ENCODE measurements at regions not wholly inside any gene's neighbourhood (a gene's known extent, or its start where the extent isn't known, plus 50 kb on each side); places are given as distances from the start of the nearest gene placed in this dataset.
"Not testable (repeated sequence)": the region's sequence is repeated elsewhere in the genome, so short reads cannot be mapped to it uniquely, and the experiment has no call there.

DNA sequence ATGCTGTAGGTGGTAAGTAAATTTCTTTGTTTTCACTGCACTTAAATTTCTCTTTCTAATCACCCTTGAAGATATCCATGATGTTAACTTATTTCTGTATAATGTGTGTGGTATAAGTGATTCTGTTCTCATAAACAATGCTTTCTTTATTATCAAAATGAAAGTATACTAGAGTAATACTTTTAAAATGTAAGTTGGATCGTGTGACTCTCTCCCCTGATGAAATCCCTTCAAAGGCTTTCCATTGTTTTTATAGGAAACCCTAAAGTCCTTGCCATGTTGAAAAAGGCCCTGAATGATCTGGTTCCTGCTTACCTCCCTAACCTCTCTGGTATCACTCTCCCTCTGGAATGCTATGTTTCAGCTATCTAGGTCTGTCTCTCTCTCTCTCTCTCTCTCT lies 191.1 kb upstream of the LHX8 start:
- Histone ChIP-seq H3K9ac (ENCODE audit: low read length in 3 of 3) (no peak overlapping the region), H3K27me3 (ENCODE audit: control insufficient read depth, insufficient read depth, low read length) (no peaks in the 10 kb centered on the region), H3K4me1 (ENCODE audit: control insufficient read depth in 2 of 3, insufficient read depth in 2 of 3, low read depth in 1 of 3, low read length in 3 of 3) (no peaks in the 10 kb centered on the region), H3K4me3 (ENCODE audit: low read length in 3 of 3) (no peak overlapping the region), H3K9me3 (ENCODE audit: control insufficient read depth in 2 of 3, insufficient read depth in 1 of 3, low read length in 3 of 3) (peaks cover 0 to 4% (median 2%) of the 10 kb centered on the region in 3 donors), H3K36me3 (ENCODE audit: control insufficient read depth in 2 of 3, insufficient read depth in 3 of 3, low read length in 3 of 3) (no peaks in the 10 kb centered on the region), H3K27ac (ENCODE audit: low read depth in 2 of 2, low read length in 2 of 2) (no peak overlapping the region)
- TF ChIP-seq, protein P1, sequence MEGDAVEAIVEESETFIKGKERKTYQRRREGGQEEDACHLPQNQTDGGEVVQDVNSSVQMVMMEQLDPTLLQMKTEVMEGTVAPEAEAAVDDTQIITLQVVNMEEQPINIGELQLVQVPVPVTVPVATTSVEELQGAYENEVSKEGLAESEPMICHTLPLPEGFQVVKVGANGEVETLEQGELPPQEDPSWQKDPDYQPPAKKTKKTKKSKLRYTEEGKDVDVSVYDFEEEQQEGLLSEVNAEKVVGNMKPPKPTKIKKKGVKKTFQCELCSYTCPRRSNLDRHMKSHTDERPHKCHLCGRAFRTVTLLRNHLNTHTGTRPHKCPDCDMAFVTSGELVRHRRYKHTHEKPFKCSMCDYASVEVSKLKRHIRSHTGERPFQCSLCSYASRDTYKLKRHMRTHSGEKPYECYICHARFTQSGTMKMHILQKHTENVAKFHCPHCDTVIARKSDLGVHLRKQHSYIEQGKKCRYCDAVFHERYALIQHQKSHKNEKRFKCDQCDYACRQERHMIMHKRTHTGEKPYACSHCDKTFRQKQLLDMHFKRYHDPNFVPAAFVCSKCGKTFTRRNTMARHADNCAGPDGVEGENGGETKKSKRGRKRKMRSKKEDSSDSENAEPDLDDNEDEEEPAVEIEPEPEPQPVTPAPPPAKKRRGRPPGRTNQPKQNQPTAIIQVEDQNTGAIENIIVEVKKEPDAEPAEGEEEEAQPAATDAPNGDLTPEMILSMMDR (IDR thresholded peaks at IDR 0.05; ENCODE audit: borderline replicate concordance, extremely low read depth, insufficient read depth) = no peak
- FAIRE-seq (no peak), DNase-seq (no peak)
- intact Hi-C loops (cut with DNase I) = no loop called here

DNA sequence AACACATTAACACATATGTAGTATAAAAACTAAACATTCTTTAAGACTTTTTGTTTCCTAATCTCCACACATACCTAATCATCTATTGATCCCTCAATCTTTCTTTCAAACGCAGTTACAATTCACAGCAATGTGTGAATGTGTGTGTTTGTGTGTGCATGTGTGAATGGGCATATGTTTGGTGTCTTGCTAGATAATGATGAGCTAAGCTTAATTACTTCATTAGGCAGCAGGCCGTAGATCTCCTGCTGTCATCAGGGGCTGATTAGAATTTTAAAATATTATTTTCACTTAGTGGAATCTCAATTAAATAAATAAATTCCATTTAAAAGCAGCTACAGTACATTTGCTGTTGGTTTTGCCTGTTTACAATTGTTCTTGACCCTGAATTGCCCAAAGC lies 187.8 kb upstream of the LHX8 start:
- Histone ChIP-seq H3K36me3 (ENCODE audit: control insufficient read depth in 2 of 3, insufficient read depth in 3 of 3, low read length in 3 of 3) (no peaks in the 10 kb centered on the region), H3K27ac (ENCODE audit: low read depth in 2 of 2, low read length in 2 of 2) (no peak overlapping the region), H3K4me3 (ENCODE audit: low read length in 3 of 3) (no peak overlapping the region), H3K4me1 (ENCODE audit: control insufficient read depth in 2 of 3, insufficient read depth in 2 of 3, low read depth in 1 of 3, low read length in 3 of 3) (no peaks in the 10 kb centered on the region), H3K9me3 (ENCODE audit: control insufficient read depth in 2 of 3, insufficient read depth in 1 of 3, low read length in 3 of 3) (peaks cover 0 to 4% (median 2%) of the 10 kb centered on the region in 3 donors), H3K27me3 (ENCODE audit: control insufficient read depth, insufficient read depth, low read length) (no peaks in the 10 kb centered on the region), H3K9ac (ENCODE audit: low read length in 3 of 3) (no peak overlapping the region)
- DNase-seq = no peak
- intact Hi-C loops (cut with DNase I) = no loop called here
- no peak for FAIRE-seq
- TF ChIP-seq, protein P1 (IDR thresholded peaks at IDR 0.05; ENCODE audit: borderline replicate concordance, extremely low read depth, insufficient read depth) = no peak

DNA sequence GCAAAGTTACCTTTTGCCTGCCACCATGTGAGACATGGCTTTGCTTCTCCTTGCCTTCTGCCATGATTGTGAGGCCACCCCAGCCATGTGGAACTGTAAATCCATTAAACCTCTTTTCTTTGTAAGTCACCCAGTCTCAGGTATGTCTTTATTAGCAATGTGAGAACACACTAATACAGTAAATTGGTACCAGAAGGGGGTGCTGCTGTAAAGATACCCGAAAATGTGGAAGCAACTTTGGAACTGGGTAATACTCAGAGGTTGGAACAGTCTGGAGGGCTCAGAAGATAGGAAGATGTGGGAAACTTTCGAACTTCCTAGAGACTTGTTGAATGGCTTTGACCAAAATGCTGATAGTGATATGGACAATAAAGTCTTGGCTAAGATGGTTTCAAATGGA lies 184.8 kb upstream of the LHX8 start:
- FAIRE-seq; H3K4me3 ChIP-seq (ENCODE audit: low read length in 3 of 3); H3K9ac ChIP-seq (ENCODE audit: low read length in 3 of 3); DNase-seq; H3K9me3 ChIP-seq (ENCODE audit: control insufficient read depth in 2 of 3, insufficient read depth in 1 of 3, low read length in 3 of 3); H3K36me3 ChIP-seq (ENCODE audit: control insufficient read depth in 2 of 3, insufficient read depth in 3 of 3, low read length in 3 of 3); H3K27ac ChIP-seq (ENCODE audit: low read depth in 2 of 2, low read length in 2 of 2); H3K27me3 ChIP-seq (ENCODE audit: control insufficient read depth, insufficient read depth, low read length); intact Hi-C loops (cut with DNase I); H3K4me1 ChIP-seq (ENCODE audit: control insufficient read depth in 2 of 3, insufficient read depth in 2 of 3, low read depth in 1 of 3, low read length in 3 of 3): not testable (repeated sequence)

- H3K4me1 ChIP-seq (ENCODE audit: control insufficient read depth in 2 of 3, insufficient read depth in 2 of 3, low read depth in 1 of 3, low read length in 3 of 3); H3K9me3 ChIP-seq (ENCODE audit: control insufficient read depth in 2 of 3, insufficient read depth in 1 of 3, low read length in 3 of 3); FAIRE-seq; H3K27ac ChIP-seq (ENCODE audit: low read depth in 2 of 2, low read length in 2 of 2); H3K4me3 ChIP-seq (ENCODE audit: low read length in 3 of 3); H3K27me3 ChIP-seq (ENCODE audit: control insufficient read depth, insufficient read depth, low read length); H3K36me3 ChIP-seq (ENCODE audit: control insufficient read depth in 2 of 3, insufficient read depth in 3 of 3, low read length in 3 of 3); H3K9ac ChIP-seq (ENCODE audit: low read length in 3 of 3); DNase-seq; intact Hi-C loops (cut with DNase I): not testable (repeated sequence)
These were observed 182.2 kb upstream of the LHX8 start for GRCh38 chr1:74951981-74952380.

DNA sequence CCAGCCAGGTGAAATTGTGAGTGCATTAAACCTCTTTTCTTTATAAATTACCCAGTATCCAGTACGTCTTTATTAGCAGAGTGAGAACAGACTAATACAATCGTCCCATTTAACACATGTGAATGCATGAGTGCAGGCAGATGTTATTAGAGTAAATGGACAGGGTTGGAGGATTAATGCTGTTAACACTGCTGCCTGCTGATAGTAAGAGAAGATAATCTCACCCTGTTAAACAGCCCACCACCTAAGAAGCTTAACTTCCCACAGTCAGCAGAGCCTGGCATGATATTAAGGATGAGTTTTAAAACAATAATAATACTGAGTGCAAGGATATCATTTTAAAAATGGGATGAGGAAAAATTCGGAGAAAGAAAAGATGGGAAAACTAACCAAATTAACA lies 181.4 kb upstream of the LHX8 start:
- H3K27ac ChIP-seq (ENCODE audit: low read depth in 2 of 2, low read length in 2 of 2) = no peak overlapping the region
- H3K36me3 ChIP-seq (ENCODE audit: control insufficient read depth in 2 of 3, insufficient read depth in 3 of 3, low read length in 3 of 3) = no peaks in the 10 kb centered on the region
- H3K27me3 ChIP-seq (ENCODE audit: control insufficient read depth, insufficient read depth, low read length) = no peaks in the 10 kb centered on the region
- no peaks in the 10 kb centered on the region for H3K4me1 ChIP-seq (ENCODE audit: control insufficient read depth in 2 of 3, insufficient read depth in 2 of 3, low read depth in 1 of 3, low read length in 3 of 3)
- intact Hi-C loops (cut with DNase I) = no loop called here
- FAIRE-seq (no peak), DNase-seq (no peak)
- H3K9ac ChIP-seq (ENCODE audit: low read length in 3 of 3) = no peak overlapping the region
- no peaks in the 10 kb centered on the region for H3K9me3 ChIP-seq (ENCODE audit: control insufficient read depth in 2 of 3, insufficient read depth in 1 of 3, low read length in 3 of 3)
- TF ChIP-seq, protein P1 (IDR thresholded peaks at IDR 0.05; ENCODE audit: borderline replicate concordance, extremely low read depth, insufficient read depth) = no peak
- H3K4me3 ChIP-seq (ENCODE audit: low read length in 3 of 3) = no peak overlapping the region
